AML-193 (cell line): ENCODE measurements at regions not wholly inside any gene's neighbourhood (a gene's known extent, or its start where the extent isn't known, plus 50 kb on each side); places are given as distances from the start of the nearest gene placed in this dataset.
"Not testable (repeated sequence)": the region's sequence is repeated elsewhere in the genome, so short reads cannot be mapped to it uniquely, and the experiment has no call there.

Experiments used
- DNase-seq, 2 experiments: peaks; one replicate each; lab custom pipeline; 2025; lab: John Stamatoyannopoulos, UW

DNA sequence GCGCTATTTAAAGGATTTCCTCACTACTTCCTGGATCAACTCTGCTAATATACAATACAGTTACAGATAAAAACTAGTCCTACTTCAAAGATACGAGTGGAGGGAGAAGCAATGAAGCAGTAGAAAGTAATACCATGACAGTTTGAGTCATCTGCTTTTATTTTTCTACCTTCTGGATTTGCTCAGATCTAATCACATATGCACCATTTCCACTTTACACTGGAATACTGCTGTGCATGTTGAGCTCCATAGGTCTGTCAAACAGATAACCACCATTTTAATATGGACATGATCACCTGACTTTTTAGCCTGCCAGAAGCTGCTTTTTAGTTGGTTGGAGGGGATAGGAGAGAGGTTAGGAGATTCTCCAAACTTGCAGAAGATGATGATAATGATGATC lies 92.5 kb downstream of the MMUT start:
- no peak for DNase-seq

DNA sequence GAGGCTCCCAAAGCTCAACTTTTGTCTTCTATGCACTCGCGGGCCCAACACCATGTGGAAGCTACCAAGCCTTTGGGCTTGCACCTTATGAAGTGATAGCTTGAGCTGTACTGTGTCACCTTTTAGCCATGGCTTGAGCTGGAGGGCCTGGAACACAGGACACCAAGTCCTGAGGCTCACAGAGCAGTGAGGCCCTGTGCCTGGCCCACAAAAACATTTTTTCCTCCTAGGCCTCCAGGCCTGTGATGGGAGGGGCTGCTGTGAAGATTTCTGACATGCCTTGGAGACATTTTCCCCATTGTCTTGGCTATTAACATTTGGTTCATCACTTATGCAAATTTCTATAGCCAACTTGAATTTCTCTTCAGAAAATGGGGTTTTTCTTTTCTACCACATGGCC lies 96.5 kb downstream of the MMUT start:
- no peak for DNase-seq

DNA sequence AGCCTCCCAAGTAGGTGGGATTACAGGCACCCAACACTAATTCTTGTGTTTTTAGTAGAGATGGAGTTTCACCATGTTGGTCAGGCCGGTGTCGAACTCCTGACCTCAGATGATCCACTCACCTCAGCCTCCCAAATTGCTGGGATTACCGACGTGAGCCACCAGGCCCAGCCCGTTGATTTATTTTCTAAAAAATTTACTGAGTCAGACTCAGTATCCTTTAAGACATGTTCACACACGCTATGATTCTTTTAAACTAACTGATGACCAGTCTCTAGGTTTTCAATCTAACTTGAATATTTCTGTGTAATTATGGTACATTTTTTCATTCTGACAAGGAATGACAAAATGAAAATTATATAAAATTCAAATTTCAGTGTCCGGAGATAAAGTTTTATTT lies 114.5 kb downstream of the MMUT start:
- DNase-seq, result no peak

DNA sequence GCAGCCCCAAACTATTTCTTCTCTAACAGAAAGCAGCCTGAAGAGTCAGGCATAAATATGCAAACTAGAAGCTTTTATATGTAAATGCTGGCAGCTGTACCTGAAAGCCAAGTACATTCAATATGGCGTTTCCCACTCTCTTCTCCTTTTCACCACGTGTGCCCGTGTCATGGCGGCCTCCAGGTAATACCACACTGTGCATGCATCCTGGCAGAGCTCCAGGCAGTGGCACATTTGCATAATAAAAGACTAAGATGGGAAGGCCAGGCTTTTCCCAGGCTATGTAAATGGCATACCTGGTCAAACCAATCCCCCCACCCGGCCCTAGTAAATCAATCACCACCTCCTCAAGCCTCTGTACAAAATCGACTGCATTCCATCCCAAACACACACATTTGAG lies 120.6 kb downstream of the MMUT start:
- no peak for DNase-seq

DNA sequence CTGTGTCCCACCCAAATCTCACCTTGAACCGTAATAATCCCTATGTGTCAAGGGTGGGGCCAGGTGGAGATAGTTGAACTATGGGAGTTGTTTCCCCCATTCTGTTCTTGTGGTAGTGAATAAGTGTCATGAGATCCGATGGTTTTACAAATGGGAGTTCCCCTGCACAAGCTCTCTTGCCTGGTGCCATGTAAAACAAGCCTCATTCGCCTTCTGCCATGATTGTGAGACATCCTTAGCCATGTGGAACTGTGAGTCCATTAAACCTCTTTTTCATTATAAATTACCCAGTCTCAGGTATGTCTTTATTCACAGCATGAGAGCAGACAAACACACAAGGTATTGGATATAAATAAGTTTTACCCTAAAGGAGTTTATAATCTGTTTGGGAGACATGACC lies 121.2 kb downstream of the MMUT start:
- no peak for DNase-seq

DNA sequence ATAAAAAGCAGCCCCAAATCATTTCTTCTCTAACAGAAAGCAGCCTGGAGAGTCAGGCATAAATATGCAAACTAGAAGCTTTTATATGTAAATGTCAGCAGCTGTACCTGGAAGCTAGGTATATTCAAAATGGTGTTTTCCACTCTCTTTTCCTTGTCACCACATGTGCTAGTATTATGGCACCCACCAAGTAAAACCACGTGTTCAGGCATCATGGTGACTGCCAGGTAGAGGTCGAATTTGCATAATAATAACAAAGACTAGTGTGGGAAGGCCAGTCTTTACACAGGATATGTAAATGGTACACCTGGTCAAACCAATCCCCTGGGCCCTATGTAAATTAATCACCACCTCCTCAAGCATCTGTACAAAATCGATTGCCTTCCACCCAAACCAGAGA lies 124.0 kb downstream of the MMUT start:
- DNase-seq, result no peak

DNA sequence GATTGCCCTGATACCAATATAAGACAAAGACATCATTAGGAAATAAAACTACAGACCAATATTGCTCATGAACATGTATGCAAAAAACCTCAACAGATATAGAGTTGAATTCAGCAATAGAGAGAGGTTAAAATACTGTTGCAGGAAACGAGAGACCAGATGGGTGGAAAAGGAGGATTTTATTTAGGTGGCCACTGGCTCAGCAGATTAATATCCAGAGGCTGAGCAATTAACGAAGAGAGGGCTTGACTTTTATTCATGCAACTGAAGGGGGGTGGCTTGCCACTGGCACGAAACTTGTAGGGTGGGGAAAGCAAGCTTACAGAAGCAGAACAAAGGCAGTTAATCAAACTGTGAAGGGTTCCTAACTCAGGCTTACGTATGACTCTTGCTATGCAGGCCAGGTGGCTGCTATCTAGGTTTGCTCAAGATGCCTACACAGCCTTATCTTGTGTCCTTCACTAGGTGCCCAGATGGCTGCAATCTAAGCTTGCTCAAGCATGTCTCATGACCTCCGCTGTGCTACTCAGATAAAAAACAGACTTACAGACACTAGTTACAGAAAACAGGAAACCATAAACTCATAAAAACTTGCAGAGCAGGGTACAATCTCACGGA lies 126.4 kb downstream of the MMUT start:
- no peak for DNase-seq

DNA sequence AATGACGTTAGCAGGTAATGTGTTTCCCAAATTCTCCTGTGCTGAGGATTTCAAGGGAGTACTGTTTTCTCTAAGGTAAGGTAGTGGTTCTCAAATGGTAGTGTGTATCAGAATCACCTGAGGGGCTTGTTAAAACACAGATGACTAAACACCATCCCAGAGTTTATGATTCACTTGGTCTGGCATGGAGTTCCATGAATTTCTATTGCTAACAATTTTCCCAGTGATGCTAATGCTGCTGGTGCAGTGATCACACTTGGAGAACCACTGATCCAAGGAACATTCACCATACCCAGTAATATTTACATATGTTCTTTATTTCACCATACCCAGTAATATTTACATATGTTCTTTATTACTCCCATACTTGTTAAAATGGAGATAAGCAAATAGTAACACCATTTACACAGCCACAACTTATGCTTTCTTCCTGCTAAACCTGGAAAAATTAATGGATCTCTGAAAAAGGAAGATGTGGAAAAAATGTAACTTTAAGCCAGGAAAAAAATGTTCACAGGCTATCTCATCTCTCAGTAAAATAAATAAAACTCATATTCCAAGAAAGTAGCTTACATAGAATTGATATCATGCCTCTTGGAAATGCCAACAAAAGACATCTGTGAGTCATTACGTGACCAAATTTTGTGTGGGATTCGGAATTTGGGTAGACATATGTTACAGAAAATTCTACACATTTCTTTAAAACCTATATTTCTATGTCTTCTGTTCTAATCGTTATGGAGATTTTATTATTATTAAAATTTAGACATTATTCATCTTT lies 129.5 kb downstream of the MMUT start:
- DNase-seq, result no peak

DNA sequence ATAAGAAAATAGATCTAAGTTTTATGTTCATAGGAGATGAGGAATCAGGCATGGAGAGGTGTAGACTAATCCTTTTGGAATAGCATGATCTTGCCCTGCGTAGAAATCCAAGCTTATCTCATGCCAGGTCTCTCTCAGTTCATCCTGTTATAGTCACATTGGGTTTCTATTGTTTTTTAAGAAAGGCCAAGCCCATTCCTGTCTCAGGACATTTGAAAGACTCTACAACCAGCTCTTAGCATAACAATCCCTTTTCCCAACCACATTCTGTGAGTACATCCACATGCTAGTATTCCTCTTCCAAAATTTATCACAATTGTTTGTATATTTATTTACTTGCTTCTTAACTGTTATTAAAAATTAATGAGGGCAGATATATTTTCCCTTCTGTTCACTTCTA lies 130.3 kb downstream of the MMUT start:
- DNase-seq, result no peak

DNA sequence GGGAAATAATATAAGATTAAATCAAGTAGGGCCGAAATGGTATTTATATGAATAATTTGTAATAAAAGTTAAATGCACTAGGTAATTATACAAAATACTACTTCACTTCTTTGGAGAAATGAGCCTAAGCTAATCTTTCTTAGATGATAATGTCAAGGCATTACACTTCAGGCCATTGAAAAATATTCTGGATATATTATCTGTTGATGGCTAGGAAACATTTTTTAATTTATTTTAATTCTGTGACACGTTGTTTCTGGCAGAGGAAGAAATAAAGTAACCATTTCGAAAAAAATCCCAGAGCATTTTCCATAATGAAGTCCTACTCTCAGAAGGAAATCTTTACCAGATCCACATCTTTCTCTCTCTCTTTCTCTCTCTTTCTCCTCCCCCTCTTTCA lies 133.9 kb downstream of the MMUT start:
- no peak for DNase-seq

DNA sequence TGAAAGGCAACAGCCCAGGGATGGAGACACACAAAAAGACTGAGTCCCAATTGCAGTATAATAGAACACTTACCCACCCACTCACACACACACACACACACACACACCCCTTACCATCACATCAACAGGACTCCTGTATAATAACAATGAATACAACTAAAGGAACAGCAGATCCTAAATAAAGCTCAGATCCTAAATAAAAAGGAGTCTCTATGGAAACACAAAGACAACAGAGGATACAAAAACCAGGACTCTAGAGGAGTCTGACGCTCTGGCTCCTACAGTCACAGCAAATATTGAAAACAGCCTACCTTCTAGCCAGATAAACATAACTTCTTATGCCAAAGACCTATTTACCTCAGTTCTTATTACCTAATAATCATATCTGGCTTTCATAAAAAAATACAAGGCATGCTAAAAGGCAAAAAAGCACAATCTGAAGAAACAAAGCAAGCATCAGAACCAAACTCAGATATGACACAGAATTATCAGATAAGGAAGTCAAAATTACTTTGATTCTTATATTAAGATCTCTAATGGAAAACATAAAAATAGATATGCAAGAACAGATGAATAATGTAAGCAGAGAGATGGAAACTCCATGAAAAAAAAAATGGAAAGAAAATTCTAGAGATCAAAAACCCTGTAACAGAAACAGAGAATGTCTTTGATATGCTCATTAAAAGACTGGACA lies 134.9 kb downstream of the MMUT start:
- no peak for DNase-seq

DNA sequence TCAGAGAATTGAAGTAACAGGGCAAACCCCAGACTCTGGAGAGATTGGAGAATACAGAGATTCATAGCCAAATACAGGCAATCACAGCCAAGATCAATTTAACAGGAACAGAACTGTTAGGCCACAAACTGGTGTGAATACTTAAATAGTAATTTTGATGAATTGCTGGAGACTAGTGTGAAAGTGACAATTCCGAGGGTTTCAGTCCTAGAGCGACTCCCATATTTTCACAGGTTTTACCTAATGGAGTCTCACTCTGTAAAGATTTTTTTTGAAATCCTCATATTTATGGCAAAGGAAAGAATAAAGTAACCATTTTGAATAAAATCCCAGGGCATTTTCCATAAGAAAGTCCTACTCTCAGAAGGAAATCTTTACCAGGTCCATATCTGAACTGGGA lies 135.5 kb downstream of the MMUT start:
- DNase-seq, result no peak

DNA sequence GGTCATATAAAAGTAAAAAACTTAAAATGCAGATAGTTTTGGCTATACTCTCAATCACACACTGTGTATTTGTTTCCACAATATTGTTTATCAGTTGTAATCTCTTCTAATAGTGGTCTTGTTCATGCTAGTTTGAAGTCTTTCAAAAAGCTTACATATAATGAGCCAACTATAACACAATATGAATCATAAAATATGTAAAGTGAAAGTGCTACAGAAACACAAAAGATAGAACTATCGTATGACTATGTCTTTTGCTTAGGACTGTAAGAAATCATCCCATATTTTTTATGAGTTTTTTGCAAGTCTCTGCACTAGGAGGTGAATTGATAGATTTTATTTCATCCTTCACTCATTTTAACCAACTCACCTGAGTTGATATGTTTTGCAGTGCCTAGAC lies 136.0 kb downstream of the MMUT start:
- DNase-seq, result no peak

DNA sequence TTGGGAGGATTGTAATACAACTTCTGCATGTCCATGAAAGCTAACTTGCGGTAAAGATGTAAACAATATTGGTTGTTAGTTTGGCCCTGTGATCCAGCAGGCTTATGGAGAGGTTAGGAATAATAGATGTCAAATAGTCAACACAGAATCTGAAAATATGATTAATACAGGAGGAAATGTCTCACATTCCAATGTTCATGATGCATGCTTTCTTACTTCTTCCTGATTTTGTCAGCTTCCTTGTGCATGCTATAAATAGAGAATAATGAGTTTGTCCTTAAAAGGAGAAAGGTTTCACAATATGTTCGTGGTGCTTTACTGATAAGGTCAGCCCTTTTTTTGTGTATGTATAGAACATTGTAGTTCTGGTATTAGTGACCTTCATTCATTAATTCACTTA lies 136.7 kb downstream of the MMUT start:
- no peak for DNase-seq

DNA sequence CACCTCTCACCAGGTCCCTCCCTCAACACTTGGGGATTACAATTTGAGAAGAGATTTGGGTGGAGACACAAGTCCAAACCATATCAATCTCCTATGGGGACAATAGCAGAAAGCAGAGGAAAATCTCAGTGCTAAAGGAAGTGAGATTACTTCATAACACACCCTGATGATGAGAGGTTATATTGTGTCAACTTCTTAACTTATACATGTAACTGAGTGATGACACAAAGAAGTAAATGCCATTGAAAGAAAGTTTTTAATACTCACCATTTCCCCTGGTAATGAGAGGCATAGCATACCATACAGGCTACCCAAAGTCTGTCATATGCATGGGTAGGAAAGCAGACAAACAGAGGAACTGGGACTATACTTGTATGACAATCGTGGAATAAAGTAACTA lies 137.2 kb downstream of the MMUT start:
- no peak for DNase-seq

DNA sequence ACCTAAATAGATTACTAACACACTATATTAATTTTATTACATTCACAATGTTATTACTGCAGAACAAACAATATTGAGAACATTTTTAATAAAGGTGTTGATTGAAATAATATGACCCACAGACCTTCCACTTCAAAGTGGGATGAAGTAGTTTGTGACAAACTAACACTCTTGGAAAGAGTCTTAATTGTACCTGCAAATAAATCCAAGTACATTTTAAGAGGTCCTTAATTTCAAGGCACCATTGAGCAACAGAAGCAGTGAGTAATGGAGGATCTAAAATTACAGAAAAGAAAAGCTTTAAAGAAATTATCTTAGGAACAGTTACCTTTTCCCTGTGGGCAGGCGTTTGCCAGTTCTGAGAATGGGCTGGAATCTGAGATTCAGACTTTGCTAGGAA lies 140.2 kb downstream of the MMUT start:
- DNase-seq, result no peak

DNA sequence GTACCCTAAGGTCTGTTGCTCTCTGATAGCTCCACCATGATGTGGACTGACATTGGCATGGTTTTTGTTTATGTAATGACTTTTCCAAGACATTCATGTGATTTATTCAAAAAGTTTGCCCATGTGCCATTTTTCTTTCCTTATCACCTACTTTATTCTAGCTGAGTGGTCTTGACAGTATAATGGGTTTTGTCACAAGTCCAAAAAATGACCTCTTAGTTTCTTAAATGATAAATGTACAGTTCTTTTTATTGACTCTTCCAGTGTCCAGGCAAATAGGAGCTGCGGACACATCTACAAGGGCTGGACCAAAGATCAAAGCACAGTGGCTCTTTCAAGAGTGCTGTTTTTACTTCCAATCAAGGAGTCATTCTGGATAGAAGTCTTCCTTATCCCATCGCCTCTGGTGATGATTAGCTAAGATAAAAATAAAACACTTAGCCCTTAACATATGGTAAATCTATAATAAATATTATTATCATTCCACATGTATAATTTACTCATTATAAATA lies 141.4 kb downstream of the MMUT start:
- DNase-seq, result no peak

DNA sequence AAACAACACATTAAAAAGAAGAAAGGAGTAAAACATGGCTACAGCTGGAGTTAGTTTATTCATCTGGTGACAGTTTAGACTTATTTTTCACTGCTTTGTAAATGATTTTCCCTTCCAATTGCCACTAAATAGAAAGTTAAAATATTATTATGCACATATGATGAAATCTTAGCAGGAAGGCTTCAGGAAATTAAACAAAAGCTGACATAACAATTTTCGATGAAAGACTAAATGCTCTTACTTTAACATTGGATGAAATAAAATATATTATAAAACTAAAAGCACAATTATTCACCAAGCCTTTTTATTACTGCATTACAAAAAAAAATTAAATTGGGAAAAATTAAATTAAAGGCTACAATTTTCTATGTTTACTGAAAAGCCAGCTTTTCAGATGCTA lies 158.0 kb downstream of the MMUT start:
- DNase-seq, result no peak

DNA sequence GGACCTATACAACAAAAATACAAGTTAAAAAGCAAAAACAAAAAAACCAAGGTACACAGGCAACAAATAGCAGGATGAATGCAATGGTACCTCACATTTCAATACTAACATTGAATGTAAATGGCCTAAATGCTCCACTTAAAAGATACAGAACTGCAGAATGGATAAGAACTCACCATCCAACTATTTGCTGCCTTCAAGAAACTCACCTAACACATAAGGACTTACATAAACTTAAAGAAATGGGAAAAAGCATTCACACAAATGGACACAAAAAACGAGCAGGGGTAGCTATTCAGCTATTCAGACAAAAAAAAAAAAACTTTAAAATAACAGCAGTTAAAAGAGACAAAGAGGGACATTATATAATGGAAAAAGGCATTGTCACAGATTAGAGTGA lies 158.7 kb downstream of the MMUT start:
- not testable (repeated sequence) for DNase-seq

DNA sequence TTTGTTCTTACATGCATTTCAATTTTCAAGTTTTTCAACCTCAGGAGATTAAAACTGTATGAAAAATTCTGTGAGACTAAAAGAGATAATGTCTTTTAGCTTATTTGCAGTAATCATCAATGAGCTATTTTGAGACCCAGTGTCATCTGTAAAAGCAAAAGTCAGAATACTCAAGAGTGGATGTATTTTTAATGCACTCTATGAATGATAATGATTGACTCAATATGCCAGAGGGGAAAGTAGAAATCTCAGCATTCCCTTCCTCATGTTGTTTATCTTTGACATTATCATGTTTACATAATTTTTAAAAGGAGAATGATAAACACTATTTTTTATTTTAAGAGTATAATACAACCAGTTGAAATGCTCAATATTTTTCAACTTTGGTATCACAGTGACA lies 162.1 kb downstream of the MMUT start:
- no peak for DNase-seq

DNA sequence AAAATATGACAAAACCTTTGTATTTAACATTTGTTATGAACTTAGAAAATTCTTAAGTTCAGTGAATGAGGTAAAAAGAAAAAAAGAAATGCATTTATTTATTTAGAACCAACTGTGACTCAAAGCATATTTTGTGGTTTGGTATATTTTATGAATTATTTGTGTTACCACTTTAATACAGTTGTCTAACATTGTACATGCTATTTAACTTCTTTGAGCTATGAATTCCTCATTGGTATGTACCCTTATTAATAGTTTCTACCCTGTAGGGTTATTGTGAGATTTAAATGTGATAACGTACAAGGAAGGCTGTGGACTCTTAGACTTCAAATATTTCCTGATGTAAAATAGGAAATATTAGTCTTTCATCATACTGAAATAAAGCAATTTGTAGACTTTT lies 162.6 kb downstream of the MMUT start:
- DNase-seq, result no peak

DNA sequence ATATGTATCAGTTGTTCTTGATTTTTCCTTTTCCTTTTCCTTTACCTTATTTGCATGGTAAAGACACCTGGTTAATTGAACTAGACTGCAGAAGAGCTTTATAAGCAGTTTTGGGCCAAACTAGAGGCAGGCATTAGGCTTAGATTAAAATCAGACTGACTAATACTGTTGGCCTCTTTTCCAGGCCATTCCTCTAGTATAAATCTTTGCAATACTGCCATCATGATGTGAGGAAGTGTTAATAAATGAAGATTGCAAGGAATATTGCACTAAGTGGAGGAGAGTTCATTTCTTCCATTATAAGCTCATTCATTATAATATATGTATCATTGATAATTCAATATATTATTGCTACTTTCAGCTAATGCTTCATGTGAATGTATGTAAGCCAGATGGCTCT lies 163.8 kb downstream of the MMUT start:
- DNase-seq, result no peak

DNA sequence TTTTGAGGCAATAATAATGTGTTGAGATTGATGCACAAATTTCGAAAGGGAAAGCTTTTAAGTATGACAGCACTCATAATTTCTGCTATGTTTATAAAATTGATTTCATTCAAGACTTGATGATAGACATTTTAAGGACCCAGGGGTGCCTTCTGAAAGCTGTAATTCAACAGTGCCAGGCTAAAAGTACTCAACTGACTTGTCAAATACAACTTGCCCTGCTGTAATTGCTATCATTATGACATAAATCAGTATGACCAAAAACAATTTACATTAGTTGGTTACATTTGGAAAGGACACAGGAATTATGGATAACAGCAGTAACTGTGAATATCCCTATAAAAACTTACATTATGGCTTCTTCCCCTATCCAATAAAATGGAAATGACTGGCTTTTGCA lies 178.9 kb downstream of the MMUT start:
- no peak for DNase-seq
